Activated B cell treated with CpG ODN at 0.5 μM for 24 hours (primary cell): ENCODE measurements at regions not wholly inside any gene's neighbourhood (a gene's known extent, or its start where the extent isn't known, plus 50 kb on each side); places are given as distances from the start of the nearest gene placed in this dataset.
"Not testable (repeated sequence)": the region's sequence is repeated elsewhere in the genome, so short reads cannot be mapped to it uniquely, and the experiment has no call there.

Source experiments
- ATAC-seq: fragments of 200-7000 bp; cut with Tn5 transposase; one replicate; pipeline ENCODE4 v1.10.0; 2021; ENCODE audit warnings: low read depth, mild to moderate bottlenecking, moderate library complexity
- CTCF ChIA-PET: fragments of 350-600 bp; sonication (Branson Sonifier 250); formaldehyde crosslinking; loops from one replicate; lab custom pipeline; 2021; ENCODE audit warnings: antibody characterized with exemption; lab: Charles Lee
- POLR2A ChIA-PET: fragments of 350-600 bp; sonication (Branson Sonifier 250); formaldehyde crosslinking; loops from one replicate; lab custom pipeline; 2021; ENCODE audit warnings: antibody characterized with exemption; lab: Charles Lee
- DNase-seq: peaks from one replicate; pipeline ENCODE4 v3.0.0; 2022
- H3K27ac Mint-ChIP-seq: one replicate; pipeline ENCODE4 v1.8.0; 2020; ENCODE audit warnings: mixed read lengths
- H3K27me3 Mint-ChIP-seq: one replicate; pipeline ENCODE4 v1.8.0; 2021; ENCODE audit warnings: mixed read lengths
- H3K36me3 Mint-ChIP-seq: one replicate; pipeline ENCODE4 v1.8.0; 2021; ENCODE audit warnings: low read depth, mixed read lengths
- H3K4me1 Mint-ChIP-seq: one replicate; pipeline ENCODE4 v1.8.0; 2021; ENCODE audit warnings: mixed read lengths
- H3K4me3 Mint-ChIP-seq: one replicate; pipeline ENCODE4 v1.8.0; 2020; ENCODE audit warnings: mild to moderate bottlenecking, mixed read lengths
- H3K9me3 Mint-ChIP-seq: one replicate; pipeline ENCODE4 v1.8.0; 2020; ENCODE audit warnings: mixed read lengths
- intact Hi-C: fragments of 100-400 bp; cut with micrococcal nuclease; formaldehyde crosslinking; loops from one replicate; pipeline ENCODE4 v1.15.1; 2024

DNA sequence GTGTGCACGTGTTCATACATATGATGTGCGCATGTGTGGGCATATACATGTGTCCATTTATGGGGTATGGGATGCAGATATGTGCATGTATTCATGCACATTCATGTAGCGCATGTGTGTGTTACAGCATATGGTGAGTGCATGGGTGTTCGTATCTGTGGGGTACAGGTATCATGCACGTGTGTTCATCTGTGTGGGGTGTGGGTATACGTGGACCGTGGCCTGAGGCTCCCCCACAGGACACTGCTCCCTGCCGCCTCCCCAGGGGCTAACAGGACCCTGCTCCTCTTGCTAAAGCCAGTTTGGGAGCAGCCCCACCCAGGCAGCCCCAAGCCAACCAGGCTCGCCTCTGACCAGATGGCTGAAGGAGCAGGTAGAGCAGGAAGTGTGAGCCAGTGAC, 213.4 kb upstream of the POTEB2 start:
- H3K4me1 Mint-ChIP-seq, H3K27ac Mint-ChIP-seq, CTCF ChIA-PET, DNase-seq, H3K4me3 Mint-ChIP-seq, intact Hi-C loops, H3K36me3 Mint-ChIP-seq, H3K9me3 Mint-ChIP-seq, H3K27me3 Mint-ChIP-seq, ATAC-seq, POLR2A ChIA-PET: not testable (repeated sequence)

GRCh38 chr15:21068917-21069316, 202.8 kb upstream of the POTEB2 start:
- H3K4me1 Mint-ChIP-seq, intact Hi-C loops, H3K36me3 Mint-ChIP-seq, H3K27ac Mint-ChIP-seq, H3K4me3 Mint-ChIP-seq, H3K27me3 Mint-ChIP-seq, DNase-seq, ATAC-seq, CTCF ChIA-PET, POLR2A ChIA-PET, H3K9me3 Mint-ChIP-seq: not testable (repeated sequence)

DNA sequence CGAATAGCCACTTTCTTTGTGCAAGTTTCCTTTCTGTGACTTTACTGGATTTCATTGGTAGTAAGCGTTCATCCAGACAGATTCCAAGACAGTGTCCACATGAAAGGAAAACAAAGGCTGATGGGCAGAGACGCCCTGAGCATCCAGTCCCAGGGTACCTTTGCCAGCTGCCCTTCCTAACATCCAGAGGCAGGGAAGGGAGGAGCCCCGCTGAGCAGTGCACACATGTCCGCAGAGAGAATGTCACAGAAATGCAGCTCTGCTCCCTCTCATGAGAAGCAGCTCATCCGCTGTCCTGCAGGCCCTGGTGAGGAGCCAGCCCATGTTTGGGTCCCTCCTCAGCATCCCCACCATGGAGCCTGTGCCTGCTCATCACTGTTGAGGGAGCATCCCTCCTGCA, 197.4 kb upstream of the POTEB2 start:
- H3K36me3 Mint-ChIP-seq, H3K4me3 Mint-ChIP-seq, H3K27ac Mint-ChIP-seq, CTCF ChIA-PET, intact Hi-C loops, ATAC-seq, POLR2A ChIA-PET, H3K4me1 Mint-ChIP-seq, H3K27me3 Mint-ChIP-seq, DNase-seq, H3K9me3 Mint-ChIP-seq: not testable (repeated sequence)

- not testable (repeated sequence) for H3K4me1 Mint-ChIP-seq
These were observed 196.6 kb upstream of the POTEB2 start for GRCh38 chr15:21062619-21063163.

GRCh38 chr15:21051866-21052265, 185.8 kb upstream of the POTEB2 start:
- DNase-seq, POLR2A ChIA-PET, H3K27ac Mint-ChIP-seq, H3K27me3 Mint-ChIP-seq, ATAC-seq, H3K4me3 Mint-ChIP-seq, H3K4me1 Mint-ChIP-seq, H3K9me3 Mint-ChIP-seq, H3K36me3 Mint-ChIP-seq, intact Hi-C loops, CTCF ChIA-PET: not testable (repeated sequence)

More at GRCh38 chr15:21062619-21063163, 196.6 kb upstream of the POTEB2 start:
- H3K36me3 Mint-ChIP-seq, ATAC-seq, intact Hi-C loops, H3K9me3 Mint-ChIP-seq, H3K27ac Mint-ChIP-seq, POLR2A ChIA-PET, H3K4me3 Mint-ChIP-seq, H3K27me3 Mint-ChIP-seq, CTCF ChIA-PET, DNase-seq: not testable (repeated sequence)

GRCh38 chr15:21031703-21032102, 165.6 kb upstream of the POTEB2 start:
- intact Hi-C loops, CTCF ChIA-PET, H3K4me3 Mint-ChIP-seq, H3K27me3 Mint-ChIP-seq, POLR2A ChIA-PET, H3K36me3 Mint-ChIP-seq, H3K4me1 Mint-ChIP-seq, H3K27ac Mint-ChIP-seq, H3K9me3 Mint-ChIP-seq, DNase-seq, ATAC-seq: not testable (repeated sequence)

GRCh38 chr15:21029001-21029400, 162.9 kb upstream of the POTEB2 start:
- ATAC-seq, H3K36me3 Mint-ChIP-seq, H3K4me1 Mint-ChIP-seq, H3K4me3 Mint-ChIP-seq, CTCF ChIA-PET, H3K9me3 Mint-ChIP-seq, DNase-seq, H3K27me3 Mint-ChIP-seq, POLR2A ChIA-PET, intact Hi-C loops, H3K27ac Mint-ChIP-seq: not testable (repeated sequence)

GRCh38 chr15:21027942-21028341, 161.8 kb upstream of the POTEB2 start:
- H3K27ac Mint-ChIP-seq, CTCF ChIA-PET, DNase-seq, H3K4me1 Mint-ChIP-seq, H3K27me3 Mint-ChIP-seq, H3K36me3 Mint-ChIP-seq, intact Hi-C loops, H3K9me3 Mint-ChIP-seq, ATAC-seq, POLR2A ChIA-PET, H3K4me3 Mint-ChIP-seq: not testable (repeated sequence)

DNA sequence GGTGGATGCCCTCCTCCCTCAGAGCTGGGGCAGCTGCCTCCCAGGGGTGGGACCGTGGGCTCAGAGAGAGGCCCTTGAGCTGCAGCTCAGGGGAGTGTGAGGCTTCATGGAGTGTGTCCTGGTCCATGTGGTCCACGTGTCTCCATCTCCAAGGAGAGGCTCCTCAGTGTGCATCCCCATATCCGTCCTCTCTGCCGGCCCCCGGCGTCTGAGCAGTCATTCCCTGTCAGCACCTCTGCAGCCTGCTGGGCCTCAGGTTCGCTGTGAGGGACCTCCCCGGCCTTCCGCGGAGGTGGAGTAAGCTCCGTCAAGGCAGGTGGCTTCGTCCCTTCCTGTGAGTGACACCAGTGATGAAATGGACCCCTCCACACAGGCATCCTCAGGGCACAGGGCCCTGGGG, 160.7 kb upstream of the POTEB2 start:
- H3K27ac Mint-ChIP-seq: not testable (repeated sequence)

GRCh38 chr15:21024235-21024987, 158.3 kb upstream of the POTEB2 start:
- H3K4me3 Mint-ChIP-seq, ATAC-seq, H3K27ac Mint-ChIP-seq, DNase-seq, H3K27me3 Mint-ChIP-seq, H3K9me3 Mint-ChIP-seq, H3K36me3 Mint-ChIP-seq, H3K4me1 Mint-ChIP-seq, intact Hi-C loops, POLR2A ChIA-PET, CTCF ChIA-PET: not testable (repeated sequence)

More for the DNA sequence above, 160.7 kb upstream of the POTEB2 start:
- H3K4me1 Mint-ChIP-seq, intact Hi-C loops, DNase-seq, ATAC-seq, H3K9me3 Mint-ChIP-seq, H3K36me3 Mint-ChIP-seq, H3K4me3 Mint-ChIP-seq, POLR2A ChIA-PET, H3K27me3 Mint-ChIP-seq, CTCF ChIA-PET: not testable (repeated sequence)

GRCh38 chr15:21018176-21018575, 152.1 kb upstream of the POTEB2 start:
- POLR2A ChIA-PET, intact Hi-C loops: not testable (repeated sequence)

GRCh38 chr15:21017326-21017725, 151.2 kb upstream of the POTEB2 start:
- CTCF ChIA-PET, H3K27ac Mint-ChIP-seq, H3K9me3 Mint-ChIP-seq, ATAC-seq, DNase-seq, H3K4me1 Mint-ChIP-seq, H3K4me3 Mint-ChIP-seq, POLR2A ChIA-PET, H3K27me3 Mint-ChIP-seq, H3K36me3 Mint-ChIP-seq, intact Hi-C loops: not testable (repeated sequence)

More at GRCh38 chr15:21018176-21018575, 152.1 kb upstream of the POTEB2 start:
- CTCF ChIA-PET, H3K9me3 Mint-ChIP-seq, DNase-seq, H3K4me1 Mint-ChIP-seq, H3K27me3 Mint-ChIP-seq, H3K4me3 Mint-ChIP-seq, H3K36me3 Mint-ChIP-seq, H3K27ac Mint-ChIP-seq, ATAC-seq: not testable (repeated sequence)
